ENCODE measurements at regions not wholly inside any gene's neighbourhood (a gene's known extent, or its start where the extent isn't known, plus 50 kb on each side); places are given as distances from the start of the nearest gene placed in this dataset.

- no peak overlapping the region for H3K27ac ChIP-seq (ENCODE audit: low read depth, low read length)
- no peak overlapping the region for H4K8ac ChIP-seq (ENCODE audit: extremely low read depth, insufficient read depth, low read length)
- no peak overlapping the region for H2BK20ac ChIP-seq (ENCODE audit: low read length)
- H4K91ac ChIP-seq (replicated peaks; ENCODE audit: insufficient read length, low read length): no peak overlapping the region
- no peak overlapping the region for H4K5ac ChIP-seq (ENCODE audit: insufficient read length, low read depth, low read length)
- no peaks in the 10 kb centered on the region for H3K9me3 ChIP-seq (ENCODE audit: insufficient read depth in 2 of 2, low read depth in 1 of 2, low read length in 1 of 2)
- H3K4me1 ChIP-seq (replicated peaks in 1 of 4; ENCODE audit: control insufficient read depth in 3 of 4, insufficient read depth in 4 of 4, low read length in 3 of 4): no peaks in the 10 kb centered on the region; a peak in 1 of 7 replicates
- FAIRE-seq: no peak
- no peak for DNase-seq (ENCODE audit: low read depth in 1 of 2, low spot score in 2 of 2)
- no peaks in the 10 kb centered on the region for H4K20me1 ChIP-seq (replicated peaks in 1 of 2; ENCODE audit: control insufficient read depth in 1 of 2, insufficient read depth in 2 of 2, low read length in 2 of 2)
- H2BK5ac ChIP-seq (ENCODE audit: low read depth, low read length): no peak overlapping the region
- no peak overlapping the region for H2AFZ ChIP-seq (ENCODE audit: low read length)
- H3K27me3 ChIP-seq (replicated peaks in 1 of 4; ENCODE audit: control insufficient read depth in 3 of 4, extremely low read depth in 1 of 4, insufficient read depth in 3 of 4, low read length in 3 of 4): no peaks in the 10 kb centered on the region
- POLR2A ChIA-PET (ENCODE audit: partially characterized antibody): no interaction called here
- H2BK120ac ChIP-seq (replicated peaks; ENCODE audit: low read depth, low read length): no peak overlapping the region
- H3K4me2 ChIP-seq (ENCODE audit: insufficient read depth in 1 of 2, low read depth in 2 of 2, low read length in 2 of 2): no peak overlapping the region
- no peak overlapping the region for H2BK15ac ChIP-seq (ENCODE audit: low read length)
- no peak overlapping the region for H3K23ac ChIP-seq (ENCODE audit: insufficient read length)
- no peak overlapping the region for H3K18ac ChIP-seq (ENCODE audit: extremely low read depth, low read length)
- H3K79me2 ChIP-seq (ENCODE audit: control insufficient read depth in 1 of 2, insufficient read depth in 2 of 2, low read length in 2 of 2): no peaks in the 10 kb centered on the region
- no peak for TF ChIP-seq CREB1 (IDR thresholded peaks at IDR 0.05)
- TF ChIP-seq PHF8 (conservative IDR thresholded peaks at IDR 0.05; ENCODE audit: low read depth, low read length): no peak
- no peak for TF ChIP-seq CEBPB (IDR thresholded peaks at IDR 0.05; ENCODE audit: low read depth, low read length)
- no peak for TF ChIP-seq EP300 (IDR thresholded peaks at IDR 0.05; ENCODE audit: borderline replicate concordance in 1 of 2, low read depth in 2 of 2, low read length in 2 of 2)
- TF ChIP-seq TAF7 (optimal IDR thresholded peaks at IDR 0.05; ENCODE audit: borderline replicate concordance, low read depth, low read length): no peak
- TF ChIP-seq RXRA (IDR thresholded peaks at IDR 0.05; ENCODE audit: insufficient read depth, low read depth, low read length): no peak
- TF ChIP-seq RAD21 (IDR thresholded peaks at IDR 0.05 in 1 of 2, conservative IDR thresholded peaks at IDR 0.05 in 1 of 2; ENCODE audit: low read depth in 2 of 2, low read length in 2 of 2): no peak
- TF ChIP-seq CHD1 (IDR thresholded peaks at IDR 0.05; ENCODE audit: low read depth, low read length): no peak
- H3K4me3 ChIP-seq (ENCODE audit: extremely low read depth in 1 of 4, insufficient read depth in 2 of 4, low read depth in 3 of 4, low read length in 4 of 4): no peak overlapping the region
- H3K23me2 ChIP-seq (ENCODE audit: low read depth, low read length): no peaks in the 10 kb centered on the region
- no peak overlapping the region for H2BK12ac ChIP-seq (ENCODE audit: low read depth, low read length)
- H3K4ac ChIP-seq (replicated peaks; ENCODE audit: insufficient read length, low read depth, low read length): no peak overlapping the region
- H3K36me3 ChIP-seq (ENCODE audit: control insufficient read depth in 2 of 4, insufficient read depth in 4 of 4, low read length in 3 of 4): no peaks in the 10 kb centered on the region; a peak in 1 of 8 replicates
- no peak overlapping the region for H3K56ac ChIP-seq (replicated peaks; ENCODE audit: insufficient read length, low read depth, low read length)
- no peak overlapping the region for H3K14ac ChIP-seq (ENCODE audit: insufficient read length)
- H2AK5ac ChIP-seq (ENCODE audit: low read depth, low read length): no peak overlapping the region
- CTCF ChIA-PET (ENCODE audit: partially characterized antibody): interaction anchor here (4.3 kb wide), 1 partner anchor 202 kb away, joined by 29 read pairs; no protein-coding TSS in a partner anchor
- H3K9ac ChIP-seq (replicated peaks in 1 of 4; ENCODE audit: extremely low read depth in 1 of 4, low read depth in 3 of 4, low read length in 3 of 4): no peak overlapping the region
- H3K79me1 ChIP-seq (ENCODE audit: low read depth, low read length): no peaks in the 10 kb centered on the region
- 77% methylated on average over 2 of the region's 2 CpGs; no CpG with 5 or more reads in 1 of the 2 experiments for WGBS, 2 experiments (ENCODE audit: extremely low coverage in 1 of 2, insufficient coverage in 1 of 2, insufficient read length in 1 of 2, insufficient replicate concordance in 2 of 2, low coverage in 1 of 2, low lambda C conversion rate in 2 of 2, missing lambda C conversion rate in 1 of 2)
Measured at GRCh38 chr4:13857397-13857796, 229.9 kb upstream of the BOD1L1 start.

All from H1 (cell line).